ENCODE measurements at regions not wholly inside any gene's neighbourhood (a gene's known extent, or its start where the extent isn't known, plus 50 kb on each side); places are given as distances from the start of the nearest gene placed in this dataset.

GRCh38 chr2:196498962-196499361 is 140.6 kb upstream of the CCDC150 start:
- DNase-seq, result no peak
- Histone ChIP-seq H3K27me3 (no peaks in the 10 kb centered on the region), H3K4me1 (no peaks in the 10 kb centered on the region), H3K4me3 (no peak overlapping the region), H3K9me3 (peaks cover 0 to 16% (median 11%) of the 10 kb centered on the region in 3 donors), H3K27ac (no peak overlapping the region), H3K36me3 (no peaks in the 10 kb centered on the region)
- intact Hi-C loops (cut with DNase I; ENCODE audit: low total_unique reads), result no loop called here
- TF ChIP-seq, protein P1, sequence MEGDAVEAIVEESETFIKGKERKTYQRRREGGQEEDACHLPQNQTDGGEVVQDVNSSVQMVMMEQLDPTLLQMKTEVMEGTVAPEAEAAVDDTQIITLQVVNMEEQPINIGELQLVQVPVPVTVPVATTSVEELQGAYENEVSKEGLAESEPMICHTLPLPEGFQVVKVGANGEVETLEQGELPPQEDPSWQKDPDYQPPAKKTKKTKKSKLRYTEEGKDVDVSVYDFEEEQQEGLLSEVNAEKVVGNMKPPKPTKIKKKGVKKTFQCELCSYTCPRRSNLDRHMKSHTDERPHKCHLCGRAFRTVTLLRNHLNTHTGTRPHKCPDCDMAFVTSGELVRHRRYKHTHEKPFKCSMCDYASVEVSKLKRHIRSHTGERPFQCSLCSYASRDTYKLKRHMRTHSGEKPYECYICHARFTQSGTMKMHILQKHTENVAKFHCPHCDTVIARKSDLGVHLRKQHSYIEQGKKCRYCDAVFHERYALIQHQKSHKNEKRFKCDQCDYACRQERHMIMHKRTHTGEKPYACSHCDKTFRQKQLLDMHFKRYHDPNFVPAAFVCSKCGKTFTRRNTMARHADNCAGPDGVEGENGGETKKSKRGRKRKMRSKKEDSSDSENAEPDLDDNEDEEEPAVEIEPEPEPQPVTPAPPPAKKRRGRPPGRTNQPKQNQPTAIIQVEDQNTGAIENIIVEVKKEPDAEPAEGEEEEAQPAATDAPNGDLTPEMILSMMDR (IDR thresholded peaks at IDR 0.05), result no peak

DNA sequence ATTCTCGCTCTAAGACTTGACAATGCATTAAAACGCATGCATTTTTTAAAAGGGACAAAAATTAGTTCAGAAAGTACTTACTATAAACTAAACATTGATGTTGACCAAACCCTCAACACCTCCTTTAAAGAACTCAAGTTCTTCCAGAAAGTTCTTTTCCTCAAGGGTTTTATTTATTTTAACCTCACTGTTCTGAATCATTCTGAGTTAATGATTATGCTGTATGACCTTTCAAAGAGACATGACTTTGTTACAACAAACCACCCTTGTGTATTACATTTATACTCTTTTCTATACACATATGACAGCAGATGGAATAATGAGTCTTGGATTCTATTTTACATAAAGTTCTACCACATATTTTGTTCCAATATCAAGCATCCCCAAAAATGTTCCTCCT is 139.8 kb upstream of the CCDC150 start:
- no peak for DNase-seq
- no peaks in the 10 kb centered on the region for H3K4me1 ChIP-seq
- intact Hi-C loops (cut with DNase I; ENCODE audit: low total_unique reads), result no loop called here
- peaks cover 0 to 16% (median 11%) of the 10 kb centered on the region in 3 donors for H3K9me3 ChIP-seq
- H3K36me3 ChIP-seq, result no peaks in the 10 kb centered on the region
- no peak overlapping the region for H3K27ac ChIP-seq
- H3K4me3 ChIP-seq, result no peak overlapping the region
- TF ChIP-seq, protein P1 (IDR thresholded peaks at IDR 0.05), result no peak
- no peaks in the 10 kb centered on the region for H3K27me3 ChIP-seq

DNA sequence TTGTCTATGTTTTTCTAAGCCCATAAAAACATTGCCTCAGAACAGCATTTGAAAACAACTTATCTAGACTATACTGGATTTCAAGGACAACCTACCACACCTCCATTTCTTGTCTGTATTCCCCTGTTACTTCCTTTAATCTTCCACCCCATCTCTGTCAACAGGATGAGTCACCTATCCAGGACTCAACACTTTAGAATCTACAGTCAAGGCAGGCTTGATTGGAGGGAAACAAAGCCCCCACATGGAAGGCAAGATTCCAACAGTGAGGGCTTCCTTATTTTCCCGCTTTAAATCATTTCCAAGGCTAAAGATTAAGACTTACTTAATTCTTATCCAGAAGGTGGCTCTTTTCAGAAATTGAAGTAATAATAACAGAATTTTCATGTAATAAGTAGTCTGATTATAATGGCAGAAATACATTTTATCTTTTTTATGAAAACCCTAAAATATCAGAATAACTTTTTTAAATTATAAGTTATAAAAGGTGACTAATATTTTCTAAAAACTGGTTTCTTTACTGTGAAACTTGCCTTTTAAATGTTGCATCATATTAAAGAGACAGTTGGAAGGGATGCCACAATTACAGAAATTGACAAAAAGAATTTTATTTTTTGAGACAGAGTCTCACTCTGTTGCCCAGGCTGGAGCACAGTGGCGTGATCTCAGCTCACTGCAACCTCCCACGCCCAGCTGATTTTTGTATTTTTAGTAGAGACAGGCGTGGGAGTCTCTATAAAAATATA is 138.7 kb upstream of the CCDC150 start:
- Histone ChIP-seq H3K4me3 (no peak overlapping the region), H3K27ac (no peak overlapping the region), H3K9me3 (peaks cover 0 to 16% (median 11%) of the 10 kb centered on the region in 3 donors), H3K27me3 (no peaks in the 10 kb centered on the region), H3K36me3 (no peaks in the 10 kb centered on the region), H3K4me1 (no peaks in the 10 kb centered on the region)
- DNase-seq, result no peak
- intact Hi-C loops (cut with DNase I; ENCODE audit: low total_unique reads), result no loop called here
- TF ChIP-seq, protein P1 (IDR thresholded peaks at IDR 0.05), result no peak

GRCh38 chr2:196501836-196502235 is 137.7 kb upstream of the CCDC150 start:
- Histone ChIP-seq H3K36me3 (no peaks in the 10 kb centered on the region), H3K9me3 (peaks cover 0 to 16% (median 11%) of the 10 kb centered on the region in 3 donors), H3K4me1 (no peaks in the 10 kb centered on the region), H3K27me3 (no peaks in the 10 kb centered on the region), H3K27ac (no peak overlapping the region), H3K4me3 (no peak overlapping the region)
- TF ChIP-seq, protein P1 (IDR thresholded peaks at IDR 0.05), result no peak
- intact Hi-C loops (cut with DNase I; ENCODE audit: low total_unique reads), result no loop called here
- no peak for DNase-seq

- TF ChIP-seq, protein P1 (IDR thresholded peaks at IDR 0.05), result no peak
- intact Hi-C loops (cut with DNase I; ENCODE audit: low total_unique reads), result no loop called here
- Histone ChIP-seq H3K27ac (no peak overlapping the region), H3K4me1 (no peaks in the 10 kb centered on the region), H3K27me3 (no peaks in the 10 kb centered on the region), H3K4me3 (no peak overlapping the region), H3K36me3 (no peaks in the 10 kb centered on the region), H3K9me3 (peaks cover 0 to 16% (median 11%) of the 10 kb centered on the region in 3 donors)
- no peak for DNase-seq
These were observed 137.1 kb upstream of the CCDC150 start for GRCh38 chr2:196502386-196502785.

All from tibial artery (tissue), 4 donors.